H1 (cell line): ENCODE measurements at regions not wholly inside any gene's neighbourhood (a gene's known extent, or its start where the extent isn't known, plus 50 kb on each side); places are given as distances from the start of the nearest gene placed in this dataset.

Experiments
- BACH1 ChIP-seq: IDR thresholded peaks from 2 replicates; pipeline ENCODE4 v1.6.1; 2012; ENCODE audit warnings: low read length, improper control_type of control experiment
- BCL11A ChIP-seq, 2 experiments: IDR thresholded peaks; one replicate each; pipeline ENCODE4 v1.6.1; 2011; ENCODE audit warnings: low read depth in 2 of 2, low read length in 2 of 2, mild to moderate bottlenecking in 2 of 2
- CBX8 ChIP-seq: fragments of 300-800, 300-1000 bp; sonication (generic); IDR thresholded peaks from 2 replicates; pipeline ENCODE4 v1.7.1; 2016; ENCODE audit warnings: low read depth, low read length, borderline replicate concordance
- HDAC2 ChIP-seq, 2 experiments: fragments of 300-600 bp in 1 of 2; sonication (generic) in 1 of 2; IDR thresholded peaks; 2 replicates each; pipeline ENCODE4 v1.6.1; 2011 to 2012; ENCODE audit warnings: low read depth in 2 of 2, low read length in 2 of 2, mild to moderate bottlenecking in 2 of 2, moderate library complexity in 2 of 2, borderline replicate concordance in 1 of 2, inconsistent platforms in 1 of 2
- SIX5 ChIP-seq: IDR thresholded peaks from 2 replicates; pipeline ENCODE4 v1.6.1; 2011; ENCODE audit warnings: mild to moderate bottlenecking, low read depth, low read length
- SUZ12 ChIP-seq: fragments of 200-600 bp; sonication (generic); IDR thresholded peaks from 2 replicates; pipeline ENCODE4 v1.6.1; 2012; ENCODE audit warnings: mild to moderate bottlenecking, inconsistent platforms, low read length, moderate library complexity, mixed read lengths
- TF ChIP-seq, protein P1 (sequence below): IDR thresholded peaks from 2 replicates; pipeline ENCODE4 v1.6.1; 2012; ENCODE audit warnings: inconsistent platforms

DNA sequence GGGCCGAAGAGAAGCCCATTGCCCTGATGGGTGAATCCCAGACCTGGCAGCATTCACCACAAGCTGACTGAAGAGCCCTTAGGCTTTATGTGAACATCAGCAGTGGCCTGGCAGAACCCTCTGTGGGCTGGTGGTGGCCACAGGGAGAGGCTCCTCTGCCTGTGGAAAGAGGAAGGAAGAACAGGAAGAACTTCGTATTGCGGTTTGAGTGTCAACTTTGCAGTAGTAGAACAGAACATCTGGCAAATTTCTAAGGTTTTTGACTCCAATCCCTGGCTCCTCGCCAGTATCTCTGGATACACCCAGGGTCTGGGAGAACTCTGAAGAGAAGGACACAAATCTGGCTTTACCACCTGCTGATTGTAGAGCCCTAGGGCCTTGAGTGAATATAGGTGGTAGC is 356.4 kb upstream of the GRAMD2B start (continued):
- TF ChIP-seq SIX5 (no peak), SUZ12 (no peak), HDAC2 (IDR thresholded peaks at IDR 0.05; ENCODE audit: borderline replicate concordance in 1 of 2, low read depth in 2 of 2, low read length in 2 of 2) (no peak), BACH1 (no peak), BCL11A (IDR thresholded peaks at IDR 0.05; ENCODE audit: low read depth in 2 of 2, low read length in 2 of 2) (no peak), CBX8 (no peak)
- TF ChIP-seq, protein P1, sequence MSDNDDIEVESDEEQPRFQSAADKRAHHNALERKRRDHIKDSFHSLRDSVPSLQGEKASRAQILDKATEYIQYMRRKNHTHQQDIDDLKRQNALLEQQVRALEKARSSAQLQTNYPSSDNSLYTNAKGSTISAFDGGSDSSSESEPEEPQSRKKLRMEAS: no peak
